Activated CD8-positive, alpha-beta T cell treated with anti-CD3 and anti-CD28 coated beads for 36 hours (primary cell): ENCODE measurements at regions not wholly inside any gene's neighbourhood (a gene's known extent, or its start where the extent isn't known, plus 50 kb on each side); places are given as distances from the start of the nearest gene placed in this dataset.

ENCODE experiments used
- ATAC-seq: fragments of 200-7000 bp; cut with Tn5 transposase; one replicate; pipeline ENCODE4 v1.10.0; 2021; ENCODE audit warnings: mild to moderate bottlenecking, moderate library complexity
- CTCF ChIA-PET: fragments of 350-600 bp; sonication (Branson Sonifier 250); formaldehyde crosslinking; loops from one replicate; lab custom pipeline; 2021; ENCODE audit warnings: antibody characterized with exemption; lab: Charles Lee
- POLR2A ChIA-PET: fragments of 350-600 bp; sonication (Branson Sonifier 250); formaldehyde crosslinking; loops from one replicate; lab custom pipeline; 2021; ENCODE audit warnings: antibody characterized with exemption; lab: Charles Lee
- DNase-seq: peaks from one replicate; pipeline ENCODE4 v3.0.0-alpha.2; 2020
- H3K27ac Mint-ChIP-seq: one replicate; pipeline ENCODE4 v1.8.0; 2021; ENCODE audit warnings: mild to moderate bottlenecking, mixed read lengths
- H3K27me3 Mint-ChIP-seq: one replicate; pipeline ENCODE4 v1.8.0; 2021; ENCODE audit warnings: mixed read lengths
- H3K36me3 Mint-ChIP-seq: one replicate; pipeline ENCODE4 v1.8.0; 2021; ENCODE audit warnings: low read depth, mixed read lengths
- H3K4me1 Mint-ChIP-seq: one replicate; pipeline ENCODE4 v1.8.0; 2021; ENCODE audit warnings: low read depth, mixed read lengths
- H3K4me3 Mint-ChIP-seq: one replicate; pipeline ENCODE4 v1.8.0; 2021; ENCODE audit warnings: mild to moderate bottlenecking, moderate library complexity, mixed read lengths
- H3K9me3 Mint-ChIP-seq: one replicate; pipeline ENCODE4 v1.8.0; 2021; ENCODE audit warnings: mixed read lengths
- intact Hi-C: fragments of 100-400 bp; cut with micrococcal nuclease; formaldehyde crosslinking; loops from one replicate; pipeline ENCODE4 v1.10.0; 2022
- TF ChIP-seq, protein P1 (sequence below): fragments of 200-600 bp; IDR thresholded peaks from one replicate; pipeline ENCODE4 v1.8.0; 2022; ENCODE audit warnings: antibody characterized with exemption, mild to moderate bottlenecking

DNA sequence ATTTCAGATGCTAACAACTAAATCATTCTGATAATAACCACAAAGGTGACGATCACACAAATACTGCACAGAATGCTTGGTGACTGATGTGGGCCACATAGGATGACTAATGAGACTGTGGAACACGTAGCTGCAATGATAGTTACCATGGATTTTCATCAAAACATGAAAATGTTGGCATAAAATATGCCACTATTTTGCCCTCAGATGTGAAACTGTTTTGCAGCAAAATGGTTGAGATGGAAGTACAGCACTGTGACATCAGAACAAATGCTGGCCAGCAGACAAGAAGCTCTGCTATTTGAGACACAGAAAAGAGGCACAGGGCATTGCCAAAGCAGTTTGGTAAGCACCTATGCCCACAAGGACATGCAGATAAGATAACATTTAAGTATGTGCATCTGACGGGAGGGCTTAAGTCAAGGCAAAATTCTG, 83.8 kb downstream of the NIBAN1 start:
- DNase-seq (peak; percentile 67), ATAC-seq (peak; percentile 79)
- Mint-ChIP-seq H3K36me3 (peaks cover 2% of the 10 kb centered on the region), H3K27ac (peak overlapping the region; percentile 92), H3K27me3 (no peaks in the 10 kb centered on the region), H3K4me1 (peaks cover 31% of the 10 kb centered on the region), H3K9me3 (no peaks in the 10 kb centered on the region), H3K4me3 (peak overlapping the region; percentile 34)
- ChIA-PET POLR2A (interaction anchor here (0.7 to 4.0 kb wide), 4 partner anchors 13 to 83 kb away, joined by 3 to 23 read pairs (median 6); partner anchors contain the start of gene NIBAN1), CTCF (interaction anchor here (0.9 to 2.9 kb wide), 5 partner anchors 13 to 85 kb away, joined by 3 to 14 read pairs (median 5); no protein-coding TSS in a partner anchor)
- intact Hi-C loops: loop anchor here (2.0 kb wide), 1 partner anchor 24 kb away; no protein-coding TSS in a partner anchor
- TF ChIP-seq, protein P1, sequence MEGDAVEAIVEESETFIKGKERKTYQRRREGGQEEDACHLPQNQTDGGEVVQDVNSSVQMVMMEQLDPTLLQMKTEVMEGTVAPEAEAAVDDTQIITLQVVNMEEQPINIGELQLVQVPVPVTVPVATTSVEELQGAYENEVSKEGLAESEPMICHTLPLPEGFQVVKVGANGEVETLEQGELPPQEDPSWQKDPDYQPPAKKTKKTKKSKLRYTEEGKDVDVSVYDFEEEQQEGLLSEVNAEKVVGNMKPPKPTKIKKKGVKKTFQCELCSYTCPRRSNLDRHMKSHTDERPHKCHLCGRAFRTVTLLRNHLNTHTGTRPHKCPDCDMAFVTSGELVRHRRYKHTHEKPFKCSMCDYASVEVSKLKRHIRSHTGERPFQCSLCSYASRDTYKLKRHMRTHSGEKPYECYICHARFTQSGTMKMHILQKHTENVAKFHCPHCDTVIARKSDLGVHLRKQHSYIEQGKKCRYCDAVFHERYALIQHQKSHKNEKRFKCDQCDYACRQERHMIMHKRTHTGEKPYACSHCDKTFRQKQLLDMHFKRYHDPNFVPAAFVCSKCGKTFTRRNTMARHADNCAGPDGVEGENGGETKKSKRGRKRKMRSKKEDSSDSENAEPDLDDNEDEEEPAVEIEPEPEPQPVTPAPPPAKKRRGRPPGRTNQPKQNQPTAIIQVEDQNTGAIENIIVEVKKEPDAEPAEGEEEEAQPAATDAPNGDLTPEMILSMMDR: no peak

DNA sequence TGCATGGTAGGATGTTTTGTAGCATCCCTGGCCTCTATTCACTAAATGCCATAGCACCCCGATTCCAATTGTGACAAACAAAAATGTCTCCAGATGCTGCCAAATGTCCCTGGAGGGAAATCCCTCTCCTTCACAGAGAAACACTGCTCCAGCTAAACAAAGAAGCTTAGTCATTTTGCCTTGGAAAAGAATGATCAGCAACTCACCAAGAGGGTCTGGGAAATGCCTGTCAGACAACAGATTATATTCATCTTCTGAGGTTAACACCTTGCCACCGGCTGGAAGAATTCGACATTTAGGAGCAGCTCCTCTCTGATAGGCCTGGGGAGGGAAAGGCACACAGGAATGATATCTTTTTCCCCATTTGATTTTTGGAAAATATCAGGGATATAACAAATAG, 84.4 kb downstream of the NIBAN1 start:
- Mint-ChIP-seq H3K27me3 (no peaks in the 10 kb centered on the region), H3K36me3 (peaks cover 2% of the 10 kb centered on the region), H3K4me1 (peaks cover 31% of the 10 kb centered on the region), H3K4me3 (no peak overlapping the region), H3K9me3 (no peaks in the 10 kb centered on the region), H3K27ac (peak overlapping the region; percentile 92)
- peak; percentile 34 for DNase-seq
- ChIA-PET CTCF (interaction anchor here (1.0 to 1.9 kb wide), 2 partner anchors 13 to 23 kb away, joined by 5 read pairs; no protein-coding TSS in a partner anchor), POLR2A (interaction anchor here (4.0 kb wide), 1 partner anchor 84 kb away, joined by 23 read pairs; the partner anchor contains the start of gene NIBAN1)
- peak; percentile 7 for ATAC-seq
- TF ChIP-seq, protein P1: no peak
- intact Hi-C loops: loop anchor here (2.0 kb wide), 1 partner anchor 23 kb away; no protein-coding TSS in a partner anchor

DNA sequence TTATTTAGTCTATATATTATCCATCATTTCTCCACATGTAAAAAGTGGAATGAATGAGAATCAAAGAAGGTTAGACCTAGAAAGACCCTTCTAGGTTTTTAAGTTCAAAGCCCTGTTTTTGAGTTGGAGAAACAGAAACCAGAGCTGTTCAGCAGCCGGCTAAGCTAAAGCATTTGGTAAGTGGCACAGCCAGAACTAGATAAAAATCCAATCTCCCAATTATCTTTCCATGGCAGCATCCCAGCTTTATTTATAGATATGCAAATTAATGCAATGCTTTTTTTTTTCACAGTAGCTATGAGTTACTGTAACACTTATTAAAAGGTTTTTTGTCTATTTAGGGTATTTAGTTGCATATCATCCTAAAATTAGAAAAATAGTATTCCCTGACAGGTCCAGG, 85.1 kb downstream of the NIBAN1 start:
- no peak for ATAC-seq
- CTCF ChIA-PET: interaction anchor here (1.9 kb wide), 1 partner anchor 12 kb away, joined by 5 read pairs; no protein-coding TSS in a partner anchor
- Mint-ChIP-seq H3K4me3 (no peak overlapping the region), H3K27ac (no peak overlapping the region), H3K36me3 (peaks cover 2% of the 10 kb centered on the region), H3K4me1 (peaks cover 31% of the 10 kb centered on the region), H3K27me3 (no peaks in the 10 kb centered on the region), H3K9me3 (no peaks in the 10 kb centered on the region)
- TF ChIP-seq, protein P1: no peak
- DNase-seq: no peak
- intact Hi-C loops: no loop called here
- POLR2A ChIA-PET: no interaction called here

DNA sequence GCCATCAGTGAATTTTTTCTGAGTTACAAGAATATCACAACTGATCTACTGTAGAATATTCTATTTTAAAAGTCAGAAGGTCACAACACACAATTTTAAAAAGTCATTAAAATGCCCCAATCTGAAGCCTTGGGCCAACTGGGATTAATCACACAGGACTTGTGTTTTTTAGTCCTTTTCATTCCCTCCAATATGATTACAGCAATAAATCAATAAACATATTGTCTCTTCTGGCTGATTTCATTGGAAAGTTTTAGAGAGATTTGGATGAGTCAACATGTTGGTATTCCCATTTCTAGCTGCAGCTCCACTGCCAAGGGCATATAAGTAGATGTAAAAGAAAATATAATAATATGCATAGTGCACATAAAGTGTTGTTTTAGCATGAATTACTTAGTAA, 85.8 kb downstream of the NIBAN1 start:
- TF ChIP-seq, protein P1: no peak
- H3K4me1 Mint-ChIP-seq: peaks cover 35% of the 10 kb centered on the region
- H3K27me3 Mint-ChIP-seq: no peaks in the 10 kb centered on the region
- ChIA-PET POLR2A (no interaction called here), CTCF (no interaction called here)
- no peak overlapping the region for H3K4me3 Mint-ChIP-seq
- H3K36me3 Mint-ChIP-seq: peaks cover 2% of the 10 kb centered on the region
- H3K9me3 Mint-ChIP-seq: no peaks in the 10 kb centered on the region
- intact Hi-C loops: no loop called here
- DNase-seq (no peak), ATAC-seq (no peak)
- H3K27ac Mint-ChIP-seq: no peak overlapping the region
